Liver (tissue), 3 donors: ENCODE measurements at regions not wholly inside any gene's neighbourhood (a gene's known extent, or its start where the extent isn't known, plus 50 kb on each side); places are given as distances from the start of the nearest gene placed in this dataset.

ENCODE experiments used
- CTCF ChIP-seq: fragments of 150-350 bp; IDR thresholded peaks from 2 replicates; pipeline ENCODE4 v1.5.1; 2017; ENCODE audit warnings: improper control_type of control experiment, low read depth, low read length; ENCODE audit not compliant: missing input control
- EGR1 ChIP-seq, 2 donors: IDR thresholded peaks; 2 replicates each; pipeline ENCODE4 v1.6.1; 2016 to 2018; ENCODE audit warnings: antibody characterized with exemption in 2 of 2, low read depth in 2 of 2
- FOXA1 ChIP-seq: IDR thresholded peaks from 2 replicates; pipeline ENCODE4 v1.6.1; 2016; ENCODE audit warnings: antibody characterized with exemption
- MAX ChIP-seq: IDR thresholded peaks from 2 replicates; pipeline ENCODE4 v1.6.1; 2016; ENCODE audit warnings: antibody characterized with exemption
- RAD21 ChIP-seq, 2 donors: IDR thresholded peaks; 2 replicates each; pipeline ENCODE4 v1.6.1; 2016; ENCODE audit warnings: antibody characterized with exemption in 2 of 2, mild to moderate bottlenecking in 2 of 2
- RXRA ChIP-seq, 2 donors: IDR thresholded peaks; 2 replicates each; pipeline ENCODE4 v1.6.1; 2017 to 2018; ENCODE audit warnings: antibody characterized with exemption in 2 of 2, mild to moderate bottlenecking in 1 of 2
- SP1 ChIP-seq: IDR thresholded peaks from 2 replicates; pipeline ENCODE4 v1.6.1; 2018; ENCODE audit warnings: antibody characterized with exemption, mild to moderate bottlenecking
- TAF1 ChIP-seq: conservative IDR thresholded peaks from 2 replicates; pipeline ENCODE4 v1.6.1; 2016; ENCODE audit warnings: antibody characterized with exemption, mild to moderate bottlenecking
- YY1 ChIP-seq: IDR thresholded peaks from 2 replicates; pipeline ENCODE4 v1.6.1; 2016; ENCODE audit warnings: antibody characterized with exemption, mild to moderate bottlenecking
- ZBTB33 ChIP-seq: IDR thresholded peaks from 2 replicates; pipeline ENCODE4 v1.6.1; 2016; ENCODE audit warnings: antibody characterized with exemption
- donor health status: healthy.
- donor health status: healthy.

GRCh38 chr5:90338712-90339372, 70.7 kb downstream of the CETN3 start:
- TF ChIP-seq CTCF: no peak
- TF ChIP-seq ZBTB33: no peak
- no peak for TF ChIP-seq MAX
- TF ChIP-seq FOXA1: no peak
- TF ChIP-seq RXRA (IDR thresholded peaks at IDR 0.05): no peak
- no peak for TF ChIP-seq TAF1
- no peak for TF ChIP-seq YY1
- no peak for TF ChIP-seq RAD21 (IDR thresholded peaks at IDR 0.05)
- no peak for TF ChIP-seq SP1
- TF ChIP-seq EGR1 (IDR thresholded peaks at IDR 0.05; ENCODE audit: low read depth in 2 of 2): no peak
